Fibroblast of mammary gland (primary cell): ENCODE measurements at regions not wholly inside any gene's neighbourhood (a gene's known extent, or its start where the extent isn't known, plus 50 kb on each side); places are given as distances from the start of the nearest gene placed in this dataset.

Source experiments
- DNase-seq: peaks from one replicate; pipeline ENCODE4 v3.0.0-alpha.2; 2010; ENCODE audit warnings: low read depth
- H3K4me3 ChIP-seq: 2 replicates; pipeline ENCODE4 v1.5.1; 2011; ENCODE audit warnings: low read depth, mild to moderate bottlenecking, low read length, moderate library complexity; ENCODE audit not compliant: control insufficient read depth
- CTCF ChIP-seq: conservative IDR thresholded peaks from 2 replicates; pipeline ENCODE4 v1.5.1; 2011; ENCODE audit warnings: low read depth, low read length, inconsistent platforms; ENCODE audit not compliant: control insufficient read depth, insufficient read depth

GRCh38 chr12:88307961-88308360 is 165.9 kb downstream of the TMTC3 start:
- DNase-seq = peak; percentile 43
- no peak overlapping the region for H3K4me3 ChIP-seq
- no peak for TF ChIP-seq CTCF

- no peak overlapping the region for H3K4me3 ChIP-seq
- DNase-seq = peak; percentile 98
Measured at GRCh38 chr12:88308825-88309224, 166.7 kb downstream of the TMTC3 start.

GRCh38 chr12:88309546-88309945 is 167.4 kb downstream of the TMTC3 start:
- DNase-seq = peak; percentile 86
- H3K4me3 ChIP-seq = no peak overlapping the region
- no peak for TF ChIP-seq CTCF

More at GRCh38 chr12:88308825-88309224, 166.7 kb downstream of the TMTC3 start:
- TF ChIP-seq CTCF = no peak

- no peak overlapping the region for H3K4me3 ChIP-seq
- TF ChIP-seq CTCF = no peak
- peak; percentile 98 for DNase-seq
Measured at GRCh38 chr12:88310069-88310468, 168.0 kb downstream of the TMTC3 start.

- TF ChIP-seq CTCF = no peak
- DNase-seq = peak; percentile 40
- no peak overlapping the region for H3K4me3 ChIP-seq
Measured at GRCh38 chr12:88310666-88311065, 168.6 kb downstream of the TMTC3 start.

DNA sequence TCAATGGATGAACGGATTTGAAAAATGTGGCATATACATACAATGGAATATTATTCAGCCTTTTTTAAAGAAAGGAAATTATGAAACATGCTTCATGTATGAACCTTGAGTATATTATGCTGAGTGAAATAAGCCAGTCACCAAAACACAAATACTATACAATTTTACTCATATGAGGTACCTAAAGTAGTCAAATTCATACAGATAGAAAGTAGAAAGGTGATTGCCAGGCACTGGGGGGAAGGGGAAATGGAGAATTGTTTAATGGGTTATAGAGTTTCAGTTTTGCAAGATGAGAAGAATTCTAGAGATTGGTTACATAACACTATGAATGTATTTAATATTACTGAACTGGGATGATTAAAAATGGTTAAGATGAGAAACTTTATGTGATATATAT is 171.4 kb downstream of the TMTC3 start:
- no peak overlapping the region for H3K4me3 ChIP-seq
- DNase-seq = no peak
- TF ChIP-seq CTCF = no peak

- no peak overlapping the region for H3K4me3 ChIP-seq
- TF ChIP-seq CTCF = no peak
- DNase-seq = no peak
Measured at GRCh38 chr12:88314706-88315105, 172.6 kb downstream of the TMTC3 start.
